ENCODE measurements at regions not wholly inside any gene's neighbourhood (a gene's known extent, or its start where the extent isn't known, plus 50 kb on each side); places are given as distances from the start of the nearest gene placed in this dataset.

DNA sequence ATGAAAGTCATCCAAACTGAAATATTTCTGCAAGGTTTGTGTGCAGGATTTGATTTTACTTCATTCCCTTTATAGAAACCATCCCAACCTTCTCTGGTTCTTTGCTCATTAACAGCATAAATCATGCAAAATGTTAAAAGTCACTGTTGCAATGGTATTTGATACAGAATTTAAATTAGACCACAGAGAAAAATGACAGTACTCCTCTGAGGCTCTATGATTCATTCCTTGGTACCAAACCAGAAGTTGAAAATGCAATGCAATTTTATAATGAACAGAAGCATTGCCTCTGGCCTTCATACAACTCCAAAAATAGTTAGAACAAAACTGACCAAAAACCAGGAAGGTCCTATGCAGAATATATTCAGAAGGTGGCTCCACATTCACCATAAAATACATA lies 607.1 kb downstream of the TLE1 start:
- peaks cover 2% of the 10 kb centered on the region for H3K9me3 Mint-ChIP-seq
- no peaks in the 10 kb centered on the region for H3K36me3 Mint-ChIP-seq (ENCODE audit: low read depth)
- DNase-seq: no peak
- TF ChIP-seq, protein P1, sequence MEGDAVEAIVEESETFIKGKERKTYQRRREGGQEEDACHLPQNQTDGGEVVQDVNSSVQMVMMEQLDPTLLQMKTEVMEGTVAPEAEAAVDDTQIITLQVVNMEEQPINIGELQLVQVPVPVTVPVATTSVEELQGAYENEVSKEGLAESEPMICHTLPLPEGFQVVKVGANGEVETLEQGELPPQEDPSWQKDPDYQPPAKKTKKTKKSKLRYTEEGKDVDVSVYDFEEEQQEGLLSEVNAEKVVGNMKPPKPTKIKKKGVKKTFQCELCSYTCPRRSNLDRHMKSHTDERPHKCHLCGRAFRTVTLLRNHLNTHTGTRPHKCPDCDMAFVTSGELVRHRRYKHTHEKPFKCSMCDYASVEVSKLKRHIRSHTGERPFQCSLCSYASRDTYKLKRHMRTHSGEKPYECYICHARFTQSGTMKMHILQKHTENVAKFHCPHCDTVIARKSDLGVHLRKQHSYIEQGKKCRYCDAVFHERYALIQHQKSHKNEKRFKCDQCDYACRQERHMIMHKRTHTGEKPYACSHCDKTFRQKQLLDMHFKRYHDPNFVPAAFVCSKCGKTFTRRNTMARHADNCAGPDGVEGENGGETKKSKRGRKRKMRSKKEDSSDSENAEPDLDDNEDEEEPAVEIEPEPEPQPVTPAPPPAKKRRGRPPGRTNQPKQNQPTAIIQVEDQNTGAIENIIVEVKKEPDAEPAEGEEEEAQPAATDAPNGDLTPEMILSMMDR (IDR thresholded peaks at IDR 0.05): no peak
- peaks cover 11% of the 10 kb centered on the region for H3K4me1 Mint-ChIP-seq
- CTCF ChIA-PET: no interaction called here
- H3K27ac Mint-ChIP-seq: no peak overlapping the region
- H3K27me3 Mint-ChIP-seq: no peaks in the 10 kb centered on the region
- POLR2A ChIA-PET: no interaction called here
- no peak overlapping the region for H3K4me3 Mint-ChIP-seq
- intact Hi-C loops (cut with micrococcal nuclease): no loop called here
- no peak for ATAC-seq (ENCODE audit: low read depth)

DNA sequence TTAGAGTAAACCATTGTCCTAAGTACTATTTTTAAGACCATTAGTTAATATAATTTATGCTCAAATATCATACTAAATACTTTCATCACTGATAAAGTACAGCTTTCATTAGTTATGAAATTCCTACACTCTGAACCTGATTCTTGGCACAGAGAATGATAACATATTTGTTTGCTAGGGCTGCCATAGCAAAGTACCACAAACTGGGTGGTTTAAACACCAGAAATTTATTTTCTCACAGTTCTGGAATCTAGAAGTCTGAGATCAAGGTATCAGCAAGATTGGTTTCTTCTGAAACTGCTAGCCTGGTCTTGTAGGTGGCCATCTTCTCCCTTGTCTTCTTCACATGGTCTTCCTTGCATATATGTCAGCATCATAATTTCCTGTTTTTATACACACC lies 608.4 kb downstream of the TLE1 start:
- no peak for ATAC-seq (ENCODE audit: low read depth)
- intact Hi-C loops (cut with micrococcal nuclease): no loop called here
- POLR2A ChIA-PET: no interaction called here
- H3K4me1 Mint-ChIP-seq: peaks cover 11% of the 10 kb centered on the region
- no peaks in the 10 kb centered on the region for H3K27me3 Mint-ChIP-seq
- peaks cover 2% of the 10 kb centered on the region for H3K9me3 Mint-ChIP-seq
- CTCF ChIA-PET: no interaction called here
- TF ChIP-seq, protein P1 (IDR thresholded peaks at IDR 0.05): no peak
- no peaks in the 10 kb centered on the region for H3K36me3 Mint-ChIP-seq (ENCODE audit: low read depth)
- no peak overlapping the region for H3K4me3 Mint-ChIP-seq
- no peak for DNase-seq
- no peak overlapping the region for H3K27ac Mint-ChIP-seq

DNA sequence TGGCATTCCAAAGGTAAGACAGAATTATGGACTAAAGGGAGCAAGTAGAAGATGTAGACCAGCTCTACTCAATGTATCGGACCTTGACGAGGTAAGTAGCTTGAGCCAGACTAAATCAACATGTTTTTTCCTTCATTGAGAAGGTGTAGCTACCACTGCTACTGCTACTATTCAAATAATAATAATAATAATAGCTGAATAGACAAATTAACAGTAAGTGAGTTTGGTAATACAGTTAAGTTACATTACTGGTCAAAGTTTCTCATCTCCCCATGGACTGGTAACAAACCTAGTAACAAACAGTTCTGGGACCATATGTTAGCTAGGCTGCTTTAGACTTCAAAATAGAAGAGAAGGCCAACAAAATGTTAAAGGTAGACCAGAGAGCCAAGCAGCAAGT lies 609.2 kb downstream of the TLE1 start:
- no peaks in the 10 kb centered on the region for H3K36me3 Mint-ChIP-seq (ENCODE audit: low read depth)
- POLR2A ChIA-PET: no interaction called here
- CTCF ChIA-PET: no interaction called here
- TF ChIP-seq, protein P1 (IDR thresholded peaks at IDR 0.05): no peak
- peaks cover 11% of the 10 kb centered on the region for H3K4me1 Mint-ChIP-seq
- DNase-seq: no peak
- intact Hi-C loops (cut with micrococcal nuclease): no loop called here
- no peak for ATAC-seq (ENCODE audit: low read depth)
- no peaks in the 10 kb centered on the region for H3K27me3 Mint-ChIP-seq
- no peak overlapping the region for H3K27ac Mint-ChIP-seq
- H3K4me3 Mint-ChIP-seq: no peak overlapping the region
- peaks cover 2% of the 10 kb centered on the region for H3K9me3 Mint-ChIP-seq

DNA sequence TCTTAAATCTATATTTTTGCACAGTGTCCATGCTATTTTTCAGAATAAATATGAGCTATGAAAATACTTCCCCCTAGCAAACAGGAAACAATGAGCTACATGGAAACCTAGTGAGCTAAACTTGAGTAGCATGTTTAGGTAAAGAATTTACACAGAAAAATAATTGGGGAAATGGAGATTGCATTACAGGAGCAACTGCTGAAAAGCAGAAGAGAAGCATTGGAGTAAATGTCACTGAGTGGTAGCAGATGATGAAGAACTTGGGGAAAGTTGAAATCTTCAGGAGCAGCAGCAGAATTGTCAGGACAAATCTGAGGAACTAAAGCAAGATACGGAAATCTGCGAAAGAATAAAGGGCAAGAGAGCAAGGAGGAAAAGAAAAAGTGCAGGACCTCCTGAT lies 610.3 kb downstream of the TLE1 start:
- DNase-seq (no peak), ATAC-seq (ENCODE audit: low read depth) (no peak)
- Mint-ChIP-seq H3K27me3 (no peaks in the 10 kb centered on the region), H3K4me3 (no peak overlapping the region), H3K4me1 (peaks cover 10% of the 10 kb centered on the region), H3K27ac (no peak overlapping the region), H3K9me3 (peaks cover 2% of the 10 kb centered on the region), H3K36me3 (ENCODE audit: low read depth) (no peaks in the 10 kb centered on the region)
- intact Hi-C loops (cut with micrococcal nuclease): loop anchor here (5.0 kb wide), 1 partner anchor 702 kb away; no protein-coding TSS in a partner anchor
- POLR2A ChIA-PET: no interaction called here
- CTCF ChIA-PET: no interaction called here
- TF ChIP-seq, protein P1 (IDR thresholded peaks at IDR 0.05): no peak

DNA sequence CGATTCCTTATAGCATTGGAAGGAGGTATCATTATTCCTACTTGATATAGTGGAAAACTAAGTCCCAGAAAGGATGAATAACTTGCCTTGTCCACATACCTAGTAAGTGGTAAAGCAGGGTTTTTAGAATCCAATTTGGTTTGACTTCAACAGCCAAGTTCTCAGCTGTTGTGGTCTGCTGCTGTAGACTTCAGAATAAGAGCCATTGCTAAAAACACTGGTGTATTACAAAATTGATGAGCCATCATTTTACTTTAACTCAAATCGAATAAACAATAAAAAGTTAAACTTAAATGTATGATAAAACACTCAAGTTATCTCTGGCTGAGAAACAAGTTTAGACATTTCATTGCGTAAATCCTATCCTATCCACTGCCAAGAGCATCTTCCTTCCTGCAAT lies 610.8 kb downstream of the TLE1 start:
- Mint-ChIP-seq H3K36me3 (ENCODE audit: low read depth) (no peaks in the 10 kb centered on the region), H3K27me3 (no peaks in the 10 kb centered on the region), H3K4me3 (no peak overlapping the region), H3K4me1 (peaks cover 9% of the 10 kb centered on the region), H3K27ac (no peak overlapping the region), H3K9me3 (peaks cover 2% of the 10 kb centered on the region)
- ATAC-seq (ENCODE audit: low read depth): no peak
- ChIA-PET CTCF (no interaction called here), POLR2A (no interaction called here)
- TF ChIP-seq, protein P1 (IDR thresholded peaks at IDR 0.05): no peak
- intact Hi-C loops (cut with micrococcal nuclease): loop anchor here (5.0 kb wide), 1 partner anchor 701 kb away; no protein-coding TSS in a partner anchor
- no peak for DNase-seq

All from activated B cell treated with CpG ODN at 0.5 μM for 24 hours (primary cell).